ENCODE measurements at regions not wholly inside any gene's neighbourhood (a gene's known extent, or its start where the extent isn't known, plus 50 kb on each side); places are given as distances from the start of the nearest gene placed in this dataset.
"Not testable (repeated sequence)": the region's sequence is repeated elsewhere in the genome, so short reads cannot be mapped to it uniquely, and the experiment has no call there.

DNA sequence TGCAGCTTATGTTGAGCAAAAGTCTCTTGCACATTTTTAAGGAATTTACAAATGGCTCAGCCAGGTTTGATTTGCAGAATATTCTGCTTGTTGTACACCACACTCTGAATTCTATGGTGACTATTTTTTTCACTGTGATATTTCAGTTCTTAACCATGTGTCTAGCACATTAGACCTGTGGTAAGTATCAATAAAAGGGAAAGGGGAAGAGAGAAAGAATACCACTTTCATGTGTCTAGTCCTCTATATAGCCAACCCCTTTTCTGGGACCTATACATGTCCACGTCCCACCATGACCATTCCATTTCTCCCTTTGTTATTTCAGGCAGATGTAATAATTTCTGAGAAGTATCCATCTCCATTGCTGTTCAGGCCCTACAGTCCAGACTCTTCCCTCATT, 121.3 kb upstream of the PNPLA4 start:
- Histone ChIP-seq H3K9me3 (ENCODE audit: control insufficient read depth, low read length) (no peaks in the 10 kb centered on the region), H3K4me1 (ENCODE audit: control insufficient read depth, insufficient read depth, low read length) (no peaks in the 10 kb centered on the region), H3K4me3 (ENCODE audit: low read length) (no peak overlapping the region), H3K27ac (ENCODE audit: low read length) (no peak overlapping the region), H3K27me3 (ENCODE audit: control insufficient read depth, insufficient read depth) (no peaks in the 10 kb centered on the region)
- intact Hi-C loops (cut with DNase I), result no loop called here
- WGBS, result 97% methylated on average over 1 of the region's 1 CpG
- ATAC-seq (no peak), DNase-seq (no peak)

GRCh38 chrX:8044947-8045346, 117.7 kb upstream of the PNPLA4 start:
- intact Hi-C loops (cut with DNase I), result no loop called here
- no peaks in the 10 kb centered on the region for H3K9me3 ChIP-seq (ENCODE audit: control insufficient read depth, low read length)
- H3K27me3 ChIP-seq (ENCODE audit: control insufficient read depth, insufficient read depth), result no peaks in the 10 kb centered on the region
- WGBS, result 18% methylated on average over 7 of the region's 7 CpGs
- H3K27ac ChIP-seq (ENCODE audit: low read length), result no peak overlapping the region
- DNase-seq (peak in 1 of 3 donors; percentile 47), ATAC-seq (peak; percentile 64 to 72)
- no peaks in the 10 kb centered on the region for H3K4me1 ChIP-seq (ENCODE audit: control insufficient read depth, insufficient read depth, low read length)
- no peak overlapping the region for H3K4me3 ChIP-seq (ENCODE audit: low read length)

DNA sequence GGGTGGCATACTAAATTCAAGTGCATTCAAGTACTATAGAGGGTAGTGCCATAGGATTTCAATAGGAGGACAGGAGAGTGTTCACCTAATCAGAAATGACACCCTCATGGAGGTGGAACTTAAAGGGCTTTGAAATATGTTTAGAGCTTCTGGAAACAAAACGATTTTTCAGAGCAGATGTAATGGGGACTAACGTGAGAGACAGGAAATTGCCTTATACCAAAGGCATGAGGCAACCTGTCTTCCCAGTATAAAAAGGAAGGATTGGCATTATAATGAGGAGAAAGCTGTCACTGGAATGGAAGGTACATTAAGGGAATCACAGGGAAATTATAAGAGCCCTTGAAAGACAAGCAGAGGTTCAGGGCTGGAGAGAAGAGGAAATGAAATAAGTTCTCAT, 116.3 kb upstream of the PNPLA4 start:
- H3K4me3 ChIP-seq (ENCODE audit: low read length), result no peak overlapping the region
- intact Hi-C loops (cut with DNase I), result no loop called here
- DNase-seq (no peak), ATAC-seq (no peak)
- H3K27me3 ChIP-seq (ENCODE audit: control insufficient read depth, insufficient read depth), result no peaks in the 10 kb centered on the region
- H3K4me1 ChIP-seq (ENCODE audit: control insufficient read depth, insufficient read depth, low read length), result no peaks in the 10 kb centered on the region
- no peaks in the 10 kb centered on the region for H3K9me3 ChIP-seq (ENCODE audit: control insufficient read depth, low read length)
- 52% methylated on average over 2 of the region's 2 CpGs for WGBS
- H3K27ac ChIP-seq (ENCODE audit: low read length), result no peak overlapping the region

GRCh38 chrX:8043121-8043520, 115.9 kb upstream of the PNPLA4 start:
- H3K4me3 ChIP-seq (ENCODE audit: low read length), result no peak overlapping the region
- H3K9me3 ChIP-seq (ENCODE audit: control insufficient read depth, low read length), result no peaks in the 10 kb centered on the region
- no peaks in the 10 kb centered on the region for H3K27me3 ChIP-seq (ENCODE audit: control insufficient read depth, insufficient read depth)
- no peak overlapping the region for H3K27ac ChIP-seq (ENCODE audit: low read length)
- H3K4me1 ChIP-seq (ENCODE audit: control insufficient read depth, insufficient read depth, low read length), result no peaks in the 10 kb centered on the region
- 82% methylated on average over 3 of the region's 3 CpGs for WGBS
- no peak for ATAC-seq
- intact Hi-C loops (cut with DNase I), result no loop called here
- DNase-seq, result no peak

DNA sequence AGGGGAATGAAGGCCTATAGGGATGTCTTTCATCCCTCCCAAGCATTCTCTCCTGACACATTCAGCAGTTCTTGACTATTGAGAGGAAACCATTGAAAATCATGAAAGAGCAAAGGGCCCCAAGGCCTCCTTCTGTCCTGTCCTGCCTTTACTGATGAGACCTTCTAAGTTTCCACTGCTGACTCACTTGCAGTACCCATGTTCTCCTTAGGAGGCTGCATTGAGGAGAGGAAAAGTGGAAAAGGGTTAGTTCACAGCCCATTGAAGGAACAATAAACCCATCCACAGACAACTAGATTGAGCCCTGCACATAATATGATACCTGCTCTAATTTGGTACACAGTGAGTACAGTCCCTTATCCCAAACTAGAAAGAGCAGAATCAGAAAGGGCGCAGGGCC, 115.1 kb upstream of the PNPLA4 start:
- ATAC-seq (no peak), DNase-seq (no peak)
- 97% methylated on average over 1 of the region's 1 CpG for WGBS
- intact Hi-C loops (cut with DNase I), result no loop called here
- Histone ChIP-seq H3K27ac (ENCODE audit: low read length) (no peak overlapping the region), H3K9me3 (ENCODE audit: control insufficient read depth, low read length) (no peaks in the 10 kb centered on the region), H3K4me3 (ENCODE audit: low read length) (no peak overlapping the region), H3K4me1 (ENCODE audit: control insufficient read depth, insufficient read depth, low read length) (no peaks in the 10 kb centered on the region), H3K27me3 (ENCODE audit: control insufficient read depth, insufficient read depth) (no peaks in the 10 kb centered on the region)

DNA sequence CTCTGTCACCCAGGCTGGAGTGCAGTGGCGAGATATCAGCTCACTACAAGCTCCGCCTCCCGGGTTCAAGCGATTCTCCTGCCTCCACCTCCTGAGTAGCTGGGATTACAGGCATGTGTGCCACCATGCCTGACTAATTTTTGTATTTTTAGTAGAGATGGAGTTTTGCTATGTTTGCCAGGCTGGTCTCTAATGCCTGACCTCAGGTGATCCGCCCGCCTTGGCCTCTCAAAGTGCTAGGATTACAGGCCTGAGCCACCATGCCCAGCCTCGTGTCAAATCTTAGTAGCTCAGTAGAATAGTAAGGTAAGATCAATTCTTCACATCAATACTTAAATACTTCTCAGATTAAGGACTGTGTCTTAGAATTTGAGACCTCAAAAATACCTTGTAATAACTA, 112.5 kb upstream of the PNPLA4 start:
- 90% methylated on average over 7 of the region's 7 CpGs for WGBS
- H3K9me3 ChIP-seq (ENCODE audit: control insufficient read depth, low read length); ATAC-seq; H3K27me3 ChIP-seq (ENCODE audit: control insufficient read depth, insufficient read depth); H3K4me3 ChIP-seq (ENCODE audit: low read length); intact Hi-C loops (cut with DNase I); DNase-seq; H3K4me1 ChIP-seq (ENCODE audit: control insufficient read depth, insufficient read depth, low read length); H3K27ac ChIP-seq (ENCODE audit: low read length): not testable (repeated sequence)

- Histone ChIP-seq H3K27ac (ENCODE audit: low read length) (peak overlapping the region; percentile 72), H3K4me3 (ENCODE audit: low read length) (peak overlapping the region; percentile 5), H3K27me3 (ENCODE audit: control insufficient read depth, insufficient read depth) (no peaks in the 10 kb centered on the region), H3K9me3 (ENCODE audit: control insufficient read depth, low read length) (no peaks in the 10 kb centered on the region), H3K4me1 (ENCODE audit: control insufficient read depth, insufficient read depth, low read length) (no peaks in the 10 kb centered on the region)
- 24% methylated on average over 8 of the region's 8 CpGs for WGBS
- peak; percentile 42 to 43 for ATAC-seq
- no peak for DNase-seq
- intact Hi-C loops (cut with DNase I), result no loop called here
These were observed 110.6 kb upstream of the PNPLA4 start for GRCh38 chrX:8037593-8038348.

DNA sequence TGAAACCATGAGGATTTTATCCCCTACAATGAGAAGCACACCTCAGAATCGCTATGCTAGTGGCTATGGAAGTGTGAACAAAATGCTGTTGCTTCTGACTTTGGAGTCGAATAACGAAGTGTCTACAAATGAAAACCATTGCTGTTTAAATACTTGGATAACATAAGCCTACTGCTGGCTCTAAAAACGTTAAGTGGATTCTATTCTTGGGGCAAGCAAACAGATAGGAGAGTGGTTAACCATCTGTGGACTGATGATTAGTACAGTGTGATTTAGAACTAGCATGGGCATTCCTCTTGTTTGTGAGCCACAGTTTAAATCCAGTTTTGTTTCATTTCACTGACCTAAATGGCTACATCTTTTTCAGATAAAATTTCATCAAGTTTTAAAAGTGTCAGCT, 109.7 kb upstream of the PNPLA4 start:
- H3K4me1 ChIP-seq (ENCODE audit: control insufficient read depth, insufficient read depth, low read length), result no peaks in the 10 kb centered on the region
- intact Hi-C loops (cut with DNase I), result no loop called here
- WGBS, result 27% methylated on average over 4 of the region's 4 CpGs
- no peak overlapping the region for H3K4me3 ChIP-seq (ENCODE audit: low read length)
- no peak for DNase-seq
- no peak for ATAC-seq
- no peak overlapping the region for H3K27ac ChIP-seq (ENCODE audit: low read length)
- H3K9me3 ChIP-seq (ENCODE audit: control insufficient read depth, low read length), result no peaks in the 10 kb centered on the region
- H3K27me3 ChIP-seq (ENCODE audit: control insufficient read depth, insufficient read depth), result no peaks in the 10 kb centered on the region

- ATAC-seq (no peak), DNase-seq (no peak)
- intact Hi-C loops (cut with DNase I), result no loop called here
- WGBS, result 78% methylated on average over 8 of the region's 8 CpGs
- no peak overlapping the region for H3K4me3 ChIP-seq (ENCODE audit: low read length)
- H3K27ac ChIP-seq (ENCODE audit: low read length), result no peak overlapping the region
- no peaks in the 10 kb centered on the region for H3K4me1 ChIP-seq (ENCODE audit: control insufficient read depth, insufficient read depth, low read length)
- no peaks in the 10 kb centered on the region for H3K9me3 ChIP-seq (ENCODE audit: control insufficient read depth, low read length)
- no peaks in the 10 kb centered on the region for H3K27me3 ChIP-seq (ENCODE audit: control insufficient read depth, insufficient read depth)
These were observed 106.8 kb upstream of the PNPLA4 start for GRCh38 chrX:8034058-8034457.

DNA sequence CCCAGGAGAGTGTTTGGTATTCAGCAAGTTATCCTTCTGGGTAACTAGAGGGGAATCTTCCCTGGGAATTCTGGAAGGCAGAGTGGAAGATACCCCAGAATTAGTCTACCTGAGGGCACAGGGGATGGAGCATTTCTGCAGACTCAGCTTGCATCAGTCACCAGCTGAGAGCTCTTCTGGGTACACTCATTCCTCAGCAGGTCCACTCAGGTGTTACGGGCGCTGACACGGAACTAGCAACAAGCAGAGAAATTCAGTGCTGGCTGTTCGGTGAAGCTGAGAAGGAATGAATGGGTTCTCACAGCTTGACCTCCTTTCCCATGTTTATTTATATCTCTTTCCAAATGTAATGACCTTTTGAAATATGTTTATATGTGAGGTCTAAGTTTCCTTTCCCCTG, 106.0 kb upstream of the PNPLA4 start:
- DNase-seq, result no peak
- Histone ChIP-seq H3K9me3 (ENCODE audit: control insufficient read depth, low read length) (no peaks in the 10 kb centered on the region), H3K27me3 (ENCODE audit: control insufficient read depth, insufficient read depth) (no peaks in the 10 kb centered on the region), H3K4me3 (ENCODE audit: low read length) (no peak overlapping the region), H3K4me1 (ENCODE audit: control insufficient read depth, insufficient read depth, low read length) (no peaks in the 10 kb centered on the region), H3K27ac (ENCODE audit: low read length) (no peak overlapping the region)
- intact Hi-C loops (cut with DNase I), result no loop called here
- 67% methylated on average over 4 of the region's 4 CpGs for WGBS
- ATAC-seq, result no peak

DNA sequence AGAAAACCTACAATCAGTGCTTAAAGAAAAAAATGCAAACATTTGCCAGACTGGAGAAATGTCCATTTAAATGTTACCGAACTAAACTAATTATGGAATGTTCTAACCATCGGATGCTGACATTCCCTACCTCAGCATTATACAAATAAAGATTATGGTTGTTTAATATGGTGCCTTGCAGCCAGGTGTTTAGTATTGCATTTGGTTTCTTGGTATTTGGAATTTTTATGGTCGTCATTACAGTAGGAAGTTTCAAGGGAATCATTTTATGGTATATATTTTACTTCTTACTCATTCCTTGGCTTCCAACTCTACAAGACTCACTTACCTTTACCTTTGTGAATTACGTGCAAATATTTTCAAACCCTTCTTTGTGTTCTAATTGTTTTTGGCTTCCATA, 103.1 kb upstream of the PNPLA4 start:
- Histone ChIP-seq H3K27me3 (ENCODE audit: control insufficient read depth, insufficient read depth) (no peaks in the 10 kb centered on the region), H3K4me1 (ENCODE audit: control insufficient read depth, insufficient read depth, low read length) (no peaks in the 10 kb centered on the region), H3K4me3 (ENCODE audit: low read length) (no peak overlapping the region), H3K9me3 (ENCODE audit: control insufficient read depth, low read length) (no peaks in the 10 kb centered on the region), H3K27ac (ENCODE audit: low read length) (no peak overlapping the region)
- no peak for ATAC-seq
- 78% methylated on average over 4 of the region's 4 CpGs for WGBS
- no peak for DNase-seq
- intact Hi-C loops (cut with DNase I), result no loop called here

- H3K27ac ChIP-seq (ENCODE audit: low read length), result no peak overlapping the region
- H3K4me3 ChIP-seq (ENCODE audit: low read length), result no peak overlapping the region
- DNase-seq (no peak), ATAC-seq (no peak)
- no peaks in the 10 kb centered on the region for H3K27me3 ChIP-seq (ENCODE audit: control insufficient read depth, insufficient read depth)
- no peaks in the 10 kb centered on the region for H3K4me1 ChIP-seq (ENCODE audit: control insufficient read depth, insufficient read depth, low read length)
- intact Hi-C loops (cut with DNase I), result no loop called here
- 22% methylated on average over 1 of the region's 1 CpG for WGBS
- H3K9me3 ChIP-seq (ENCODE audit: control insufficient read depth, low read length), result no peaks in the 10 kb centered on the region
These were observed 100.6 kb upstream of the PNPLA4 start for GRCh38 chrX:8027827-8028226.
